ENCODE measurements at regions not wholly inside any gene's neighbourhood (a gene's known extent, or its start where the extent isn't known, plus 50 kb on each side); places are given as distances from the start of the nearest gene placed in this dataset.

GRCh38 chr17:54834086-54834485, 66.6 kb upstream of the TOM1L1 start:
- ATAC-seq (ENCODE audit: low FRiP score) (no peak), DNase-seq (ENCODE audit: low spot score) (no peak)
- no peak for TF ChIP-seq CTCF (IDR thresholded peaks at IDR 0.05)

GRCh38 chr17:54835015-54835414, 65.6 kb upstream of the TOM1L1 start:
- TF ChIP-seq CTCF (IDR thresholded peaks at IDR 0.05), result no peak
- ATAC-seq (ENCODE audit: low FRiP score) (no peak), DNase-seq (ENCODE audit: low spot score) (no peak)

- no peak for TF ChIP-seq CTCF (IDR thresholded peaks at IDR 0.05)
- DNase-seq (ENCODE audit: low spot score) (no peak), ATAC-seq (ENCODE audit: low FRiP score) (no peak)
These were observed 63.8 kb upstream of the TOM1L1 start for GRCh38 chr17:54836723-54837462.

GRCh38 chr17:54838651-54839421, 61.8 kb upstream of the TOM1L1 start:
- ATAC-seq (ENCODE audit: low FRiP score) (no peak), DNase-seq (ENCODE audit: low spot score) (no peak)
- no peak for TF ChIP-seq CTCF (IDR thresholded peaks at IDR 0.05)

GRCh38 chr17:54839447-54839846, 61.2 kb upstream of the TOM1L1 start:
- no peak for ATAC-seq (ENCODE audit: low FRiP score)
- no peak for DNase-seq (ENCODE audit: low spot score)
- TF ChIP-seq CTCF (IDR thresholded peaks at IDR 0.05), result no peak

GRCh38 chr17:54840885-54841591, 59.6 kb upstream of the TOM1L1 start:
- no peak for ATAC-seq (ENCODE audit: low FRiP score)
- no peak for TF ChIP-seq CTCF (IDR thresholded peaks at IDR 0.05)
- no peak for DNase-seq (ENCODE audit: low spot score)

All from omental fat pad (tissue), 3 donors.